Pancreas (tissue), 10 donors: ENCODE measurements at regions not wholly inside any gene's neighbourhood (a gene's known extent, or its start where the extent isn't known, plus 50 kb on each side); places are given as distances from the start of the nearest gene placed in this dataset.

Source experiments
- ATAC-seq, 4 donors: fragments of 200-7000 bp; cut with Tn5 transposase; one replicate each; pipeline versions ENCODE4 v1.8.0 to v1.9.1; 2020; ENCODE audit warnings: mild to moderate bottlenecking in 4 of 4, moderate library complexity in 4 of 4
- DNase-seq, 6 donors: peaks; one replicate each; pipeline ENCODE4 v3.0.0-alpha.2; 2020
- FAIRE-seq: peaks from 2 replicates; lab custom pipeline; 2012; peaks lifted over from hg19 to GRCh38; lab: Jason Lieb, UNC
- H3K27ac ChIP-seq, 4 donors: fragments of 200-600 bp; sonication (generic); 1 replicate in 3 of 4; 2 replicates in 1 of 4; pipeline versions ENCODE4 v1.5.0 to v1.8.0; 2020
- H3K27me3 ChIP-seq, 4 donors: fragments of 200-600 bp; one replicate each; pipeline ENCODE4 v1.8.0; 2021
- H3K36me3 ChIP-seq, 3 donors: fragments of 200-600 bp; sonication (generic) in 1 of 3; one replicate each; pipeline versions ENCODE4 v1.5.0 to v1.8.0; 2020 to 2021
- H3K4me1 ChIP-seq, 3 donors: fragments of 200-600 bp; one replicate each; pipeline ENCODE4 v1.8.0; 2021
- H3K4me3 ChIP-seq, 4 donors: fragments of 200-600 bp; sonication (generic) in 2 of 4; one replicate each; pipeline versions ENCODE4 v1.5.0 to v1.8.0; 2020 to 2021
- H3K9me3 ChIP-seq, 4 donors: fragments of 200-600 bp; one replicate each; pipeline ENCODE4 v1.8.0; 2021
- WGBS, 2 donors: extraction: QIAGEN DNeasy Blood & Tissue Kit; methylation state at CpG; one replicate each; pipeline ENCODE4 v1.1.7; 2013; 5-methylcytosine and 5-hydroxymethylcytosine counted together
- intact Hi-C, 3 donors: fragments of 100-400 bp; cut with DNase I; formaldehyde crosslinking; loops; one replicate each; pipeline versions ENCODE4 v1.11.1 to v1.14.2; 2022
- TF ChIP-seq, protein P1 (sequence below), 4 donors: fragments of 200-600 bp; sonication (generic) in 3 of 4; IDR thresholded peaks; one replicate each; pipeline versions ENCODE4 v1.5.0 to v1.8.0; 2021; ENCODE audit warnings: antibody characterized with exemption in 4 of 4
- donor health status: healthy with polysubstance abuse.
- donor health status: DM: no; HTN: no; CAD: no; lungs with moderate emphysema.
- donor health status: DM: no; HTN: no; CAD: no.
- donor health status: control.
- donor health status: control.
- donor health status: Bipolar disorder and iron deficiency.
- donor health status: DM: yes; HTN: yes; CAD: no.
- donor health status: DM: no; HTN: no; CAD: no.
- donor health status: DM: no; HTN: no; CAD: no.
- donor health status: DM: yes; HTN: yes; CAD: no.

DNA sequence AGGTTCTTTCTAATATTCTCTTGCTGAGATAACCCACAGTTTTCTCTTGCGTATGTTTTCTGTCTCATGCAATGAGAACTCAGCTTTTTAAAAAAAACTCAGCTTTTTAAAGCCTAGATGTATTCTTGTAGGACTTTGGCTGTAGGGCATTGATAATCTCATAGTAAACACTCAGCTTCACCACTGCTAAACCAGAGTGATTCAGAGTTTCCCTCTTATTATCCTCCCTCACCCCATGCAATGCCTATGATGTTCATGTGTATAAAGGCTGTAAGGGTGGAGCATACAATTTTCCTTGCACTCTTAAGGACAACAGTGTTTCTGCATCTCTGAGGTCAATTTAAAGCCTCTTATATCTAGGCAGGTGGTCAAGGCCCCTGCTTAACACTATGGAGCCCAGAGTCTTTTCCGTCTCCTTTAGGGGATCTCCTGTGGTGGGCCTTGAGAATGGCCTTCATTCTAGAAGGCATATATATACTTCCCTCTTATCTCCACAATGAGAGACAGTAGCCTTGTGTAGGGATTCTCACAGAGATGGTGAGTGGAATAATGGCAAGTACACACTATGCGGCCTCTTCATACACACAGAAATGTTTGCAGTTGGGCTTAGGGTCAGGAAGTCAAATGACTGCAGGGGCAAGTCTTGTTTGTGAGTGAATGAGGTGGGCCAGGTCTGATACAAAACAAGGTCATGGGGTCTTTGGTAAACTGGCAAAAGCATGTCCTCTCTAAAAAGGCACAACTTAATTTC is 279.6 kb downstream of the HS3ST3A1 start:
- TF ChIP-seq, protein P1, sequence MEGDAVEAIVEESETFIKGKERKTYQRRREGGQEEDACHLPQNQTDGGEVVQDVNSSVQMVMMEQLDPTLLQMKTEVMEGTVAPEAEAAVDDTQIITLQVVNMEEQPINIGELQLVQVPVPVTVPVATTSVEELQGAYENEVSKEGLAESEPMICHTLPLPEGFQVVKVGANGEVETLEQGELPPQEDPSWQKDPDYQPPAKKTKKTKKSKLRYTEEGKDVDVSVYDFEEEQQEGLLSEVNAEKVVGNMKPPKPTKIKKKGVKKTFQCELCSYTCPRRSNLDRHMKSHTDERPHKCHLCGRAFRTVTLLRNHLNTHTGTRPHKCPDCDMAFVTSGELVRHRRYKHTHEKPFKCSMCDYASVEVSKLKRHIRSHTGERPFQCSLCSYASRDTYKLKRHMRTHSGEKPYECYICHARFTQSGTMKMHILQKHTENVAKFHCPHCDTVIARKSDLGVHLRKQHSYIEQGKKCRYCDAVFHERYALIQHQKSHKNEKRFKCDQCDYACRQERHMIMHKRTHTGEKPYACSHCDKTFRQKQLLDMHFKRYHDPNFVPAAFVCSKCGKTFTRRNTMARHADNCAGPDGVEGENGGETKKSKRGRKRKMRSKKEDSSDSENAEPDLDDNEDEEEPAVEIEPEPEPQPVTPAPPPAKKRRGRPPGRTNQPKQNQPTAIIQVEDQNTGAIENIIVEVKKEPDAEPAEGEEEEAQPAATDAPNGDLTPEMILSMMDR (IDR thresholded peaks at IDR 0.05), result no peak
- Histone ChIP-seq H3K4me1 (peaks cover 0 to 13% (median 0%) of the 10 kb centered on the region in 3 donors), H3K36me3 (no peaks in the 10 kb centered on the region), H3K27me3 (no peaks in the 10 kb centered on the region), H3K4me3 (no peak overlapping the region), H3K27ac (no peak overlapping the region), H3K9me3 (no peaks in the 10 kb centered on the region)
- no peak for DNase-seq
- no peak for FAIRE-seq
- WGBS, 2 donors, result 92 to 95% methylated on average over 3 of the region's 3 CpGs
- no peak for ATAC-seq
- intact Hi-C loops, result no loop called here

DNA sequence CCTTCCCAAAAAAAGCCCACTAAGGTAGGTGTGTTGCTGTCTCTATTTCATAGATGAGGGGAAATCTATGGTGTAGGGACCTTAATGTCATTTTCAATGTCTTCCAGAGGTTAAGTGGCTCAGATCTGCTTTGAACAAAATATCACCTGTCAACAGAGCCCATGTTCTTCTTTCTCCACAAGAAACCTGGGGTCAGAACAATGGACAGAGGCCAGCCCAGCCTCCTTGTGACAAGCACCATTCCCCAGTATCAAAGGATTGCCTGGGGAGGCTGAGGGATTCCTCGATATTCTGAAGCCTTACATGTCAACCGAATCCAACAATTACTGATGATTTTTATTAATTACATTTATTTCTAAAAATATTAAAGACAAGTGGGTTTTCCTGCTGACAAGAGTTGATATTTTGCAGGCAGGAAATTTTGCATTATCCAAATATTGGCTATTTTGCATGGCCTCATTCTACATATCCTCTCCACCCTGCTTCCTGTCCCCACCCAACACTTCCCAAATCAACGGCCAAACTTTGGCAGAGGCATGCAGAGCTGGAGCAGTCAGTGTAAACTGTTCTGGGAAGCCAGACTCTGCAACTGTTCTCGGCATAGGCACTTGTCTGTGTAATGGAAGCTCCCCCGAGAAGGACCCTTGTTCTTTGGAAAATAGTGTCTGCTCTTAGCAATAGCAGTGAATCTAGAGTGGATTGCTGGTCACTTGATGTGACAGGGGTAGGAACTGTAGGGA is 281.5 kb downstream of the HS3ST3A1 start:
- Histone ChIP-seq H3K4me1 (peaks cover 0 to 7% (median 0%) of the 10 kb centered on the region in 3 donors), H3K36me3 (no peaks in the 10 kb centered on the region), H3K9me3 (no peaks in the 10 kb centered on the region), H3K4me3 (no peak overlapping the region), H3K27ac (no peak overlapping the region), H3K27me3 (no peaks in the 10 kb centered on the region)
- FAIRE-seq (no peak), DNase-seq (no peak), ATAC-seq (no peak)
- TF ChIP-seq, protein P1 (IDR thresholded peaks at IDR 0.05), result no peak
- whole genome bisulfite sequencing, 2 donors, result 77 to 80% methylated on average over 5 of the region's 5 CpGs
- intact Hi-C loops, result no loop called here

DNA sequence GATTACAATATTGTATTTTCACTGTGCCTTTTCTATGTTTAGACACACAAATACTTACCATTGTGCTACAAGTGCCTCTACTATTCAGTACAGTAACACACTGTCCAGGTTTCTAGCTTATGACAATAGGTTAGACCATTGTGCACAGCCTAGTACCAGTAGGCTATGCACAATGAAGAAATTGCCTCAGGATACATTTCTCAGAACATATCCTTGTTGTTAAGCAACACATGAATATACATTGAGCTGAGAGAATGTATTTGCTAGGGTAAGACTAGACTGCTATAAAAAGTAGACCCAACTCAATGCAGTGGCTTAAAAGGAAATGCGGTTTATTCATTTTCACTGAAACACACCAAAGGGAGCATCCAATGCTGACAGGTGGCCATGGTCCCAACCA is 285.1 kb downstream of the HS3ST3A1 start:
- Histone ChIP-seq H3K36me3 (no peaks in the 10 kb centered on the region), H3K27me3 (no peaks in the 10 kb centered on the region), H3K27ac (no peak overlapping the region), H3K4me1 (no peaks in the 10 kb centered on the region), H3K4me3 (no peak overlapping the region), H3K9me3 (no peaks in the 10 kb centered on the region)
- 97% methylated on average over 1 of the region's 1 CpG for WGBS, 2 donors
- intact Hi-C loops, result no loop called here
- no peak for FAIRE-seq
- TF ChIP-seq, protein P1 (IDR thresholded peaks at IDR 0.05), result no peak
- no peak for DNase-seq
- ATAC-seq, result no peak

DNA sequence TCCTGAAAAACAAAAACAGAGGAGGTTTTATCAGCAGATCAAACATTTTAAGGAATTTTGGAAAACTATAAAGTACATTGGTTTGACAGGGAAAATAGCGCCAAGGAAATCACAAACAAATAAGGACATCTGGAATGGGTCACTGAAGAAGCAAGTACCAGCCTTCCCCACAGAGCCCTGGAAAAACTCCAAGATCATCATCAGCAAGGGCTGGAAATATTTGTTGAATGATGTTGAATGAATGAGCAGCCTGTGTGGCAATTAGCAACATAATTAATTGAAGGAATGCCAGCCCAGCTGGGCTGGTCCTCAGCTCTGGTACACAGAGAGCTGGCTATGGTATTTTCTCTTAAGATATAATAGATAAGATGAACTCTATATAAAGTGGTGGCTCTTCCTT is 290.4 kb downstream of the HS3ST3A1 start:
- H3K4me1 ChIP-seq, result no peaks in the 10 kb centered on the region
- no peaks in the 10 kb centered on the region for H3K9me3 ChIP-seq
- H3K36me3 ChIP-seq, result no peaks in the 10 kb centered on the region
- DNase-seq (no peak), FAIRE-seq (no peak), ATAC-seq (no peak)
- no peaks in the 10 kb centered on the region for H3K27me3 ChIP-seq
- TF ChIP-seq, protein P1 (IDR thresholded peaks at IDR 0.05), result no peak
- WGBS, 2 donors, result 83 to 85% methylated on average over 1 of the region's 1 CpG
- intact Hi-C loops, result no loop called here
- H3K4me3 ChIP-seq, result no peak overlapping the region
- H3K27ac ChIP-seq, result no peak overlapping the region

DNA sequence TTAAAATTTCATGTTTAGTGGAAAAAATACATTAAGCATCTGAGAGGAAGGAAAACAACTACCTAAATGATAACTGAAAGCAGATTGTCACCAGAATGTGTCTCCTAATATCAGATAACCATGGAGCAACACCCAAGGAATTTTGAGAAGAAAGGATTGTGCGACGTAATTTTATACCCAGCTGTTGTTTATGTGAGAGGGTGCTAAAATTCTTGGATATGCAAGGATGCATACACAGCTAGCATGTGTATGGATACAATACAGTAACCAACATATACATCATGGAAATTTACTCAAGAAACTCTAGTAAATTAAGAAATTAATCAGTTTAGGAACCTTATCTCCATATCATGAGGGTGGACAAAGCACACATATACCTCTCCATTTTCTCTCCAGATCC is 290.9 kb downstream of the HS3ST3A1 start:
- FAIRE-seq (no peak), ATAC-seq (no peak), DNase-seq (no peak)
- intact Hi-C loops, result no loop called here
- no peak overlapping the region for H3K27ac ChIP-seq
- H3K27me3 ChIP-seq, result no peaks in the 10 kb centered on the region
- TF ChIP-seq, protein P1 (IDR thresholded peaks at IDR 0.05), result no peak
- no peaks in the 10 kb centered on the region for H3K4me1 ChIP-seq
- H3K4me3 ChIP-seq, result no peak overlapping the region
- WGBS, 2 donors, result 50 to 96% methylated on average over 2 of the region's 2 CpGs
- H3K36me3 ChIP-seq, result no peaks in the 10 kb centered on the region
- H3K9me3 ChIP-seq, result no peaks in the 10 kb centered on the region
